Natural killer cell treated with Interleukin-12 subunit alpha and Interleukin-12 subunit beta and Interleukin-15 and Interleukin-18, amount 100 ng/mL, for 72 hours (primary cell): ENCODE measurements at regions not wholly inside any gene's neighbourhood (a gene's known extent, or its start where the extent isn't known, plus 50 kb on each side); places are given as distances from the start of the nearest gene placed in this dataset.

Experiments used
- ATAC-seq, 2 donors: fragments of 150-1000 bp; cut with Tn5 transposase in 1 of 2; sonication (Bioruptor Pico), chemical (Tn5 transposase) in 1 of 2; 2 replicates each; pipeline ENCODE4 v1.10.0; 2021
- DNase-seq: peaks from one replicate; pipeline ENCODE4 v3.0.0; 2022; ENCODE audit warnings: low spot score
- H3K27ac Mint-ChIP-seq, 2 donors: 1 replicate in 1 of 2; 2 replicates in 1 of 2; pipeline ENCODE4 v1.8.0; 2022; ENCODE audit warnings: mixed read lengths in 2 of 2, mild to moderate bottlenecking in 1 of 2, moderate library complexity in 1 of 2
- H3K27me3 Mint-ChIP-seq, 2 donors: 1 replicate in 1 of 2; 2 replicates in 1 of 2; pipeline ENCODE4 v1.8.0; 2022; ENCODE audit warnings: mixed read lengths in 2 of 2
- H3K36me3 Mint-ChIP-seq: one replicate; pipeline ENCODE4 v1.8.0; 2022; ENCODE audit warnings: mixed read lengths
- H3K4me1 Mint-ChIP-seq, 2 donors: 1 replicate in 1 of 2; 2 replicates in 1 of 2; pipeline ENCODE4 v1.8.0; 2022; ENCODE audit warnings: low read depth in 2 of 2, mixed read lengths in 2 of 2, mild to moderate bottlenecking in 1 of 2
- H3K4me3 Mint-ChIP-seq: one replicate; pipeline ENCODE4 v1.8.0; 2022; ENCODE audit warnings: mixed read lengths
- H3K9me3 Mint-ChIP-seq: 2 replicates; pipeline ENCODE4 v1.8.0; 2022; ENCODE audit warnings: mixed read lengths

DNA sequence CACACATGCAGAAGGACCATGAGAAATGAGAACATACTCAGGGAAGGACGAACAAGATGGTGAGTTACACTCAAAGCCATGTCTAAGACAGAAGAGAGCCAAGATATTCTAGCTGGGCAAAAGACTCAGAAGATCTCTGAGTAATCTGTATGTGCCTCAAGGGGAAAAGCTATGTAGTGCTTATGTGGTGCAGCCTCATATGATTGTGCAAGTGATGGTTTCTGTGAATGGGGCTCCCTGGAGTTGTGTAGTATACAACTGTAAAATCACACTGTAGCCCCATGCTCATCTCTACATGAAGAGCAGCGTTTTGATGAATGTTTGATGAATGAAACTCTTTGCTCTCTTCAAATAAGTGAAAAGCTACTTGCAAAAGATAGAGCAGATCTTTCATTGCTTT is 57.5 kb downstream of the OSR1 start:
- H3K9me3 Mint-ChIP-seq = no peaks in the 10 kb centered on the region
- no peak for ATAC-seq
- H3K4me1 Mint-ChIP-seq = no peaks in the 10 kb centered on the region
- H3K27me3 Mint-ChIP-seq = no peaks in the 10 kb centered on the region
- no peak overlapping the region for H3K27ac Mint-ChIP-seq
- no peak overlapping the region for H3K4me3 Mint-ChIP-seq
- H3K36me3 Mint-ChIP-seq = no peaks in the 10 kb centered on the region
- DNase-seq = no peak

DNA sequence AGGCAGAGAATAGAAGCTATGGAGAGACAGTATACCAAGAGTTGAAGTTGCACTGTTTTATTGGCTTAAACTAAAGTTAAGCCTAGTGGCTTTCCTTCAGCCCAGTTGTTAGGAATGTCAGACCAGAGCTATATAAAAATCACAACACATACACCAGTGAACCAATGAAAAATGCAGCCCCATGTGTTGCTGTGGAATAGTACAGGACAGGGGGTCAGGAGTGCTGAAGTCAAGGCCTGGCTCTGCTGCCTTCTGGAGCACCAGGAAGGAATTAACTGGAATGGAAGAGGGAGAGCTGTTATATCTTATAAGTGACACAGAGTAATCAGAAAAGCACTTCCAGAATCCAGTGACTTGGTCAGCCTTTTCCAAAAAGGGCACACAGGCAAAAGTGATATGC is 58.9 kb downstream of the OSR1 start:
- no peak for ATAC-seq
- Mint-ChIP-seq H3K9me3 (no peaks in the 10 kb centered on the region), H3K36me3 (no peaks in the 10 kb centered on the region), H3K27ac (no peak overlapping the region), H3K4me3 (no peak overlapping the region), H3K27me3 (no peaks in the 10 kb centered on the region), H3K4me1 (no peaks in the 10 kb centered on the region)
- no peak for DNase-seq

DNA sequence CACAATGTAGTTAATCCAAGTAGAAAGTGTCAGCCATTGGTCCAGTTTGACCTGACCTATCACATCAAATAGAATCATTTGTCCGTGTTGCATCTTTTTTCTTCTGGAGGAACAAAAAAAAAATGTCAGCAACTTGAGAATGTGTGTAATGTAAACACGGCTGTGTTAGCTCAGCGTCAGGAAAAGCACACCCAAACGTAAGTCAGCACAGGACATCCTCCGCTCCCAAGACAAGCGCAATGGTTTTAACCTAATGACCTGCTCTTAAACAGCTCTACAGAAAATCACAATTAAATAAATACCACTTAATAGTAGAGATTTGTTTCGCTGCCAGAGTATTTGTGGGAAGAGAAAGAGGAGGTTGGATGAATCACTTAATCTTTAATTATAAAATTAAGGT is 59.4 kb downstream of the OSR1 start:
- no peak overlapping the region for H3K27ac Mint-ChIP-seq
- DNase-seq = no peak
- no peaks in the 10 kb centered on the region for H3K4me1 Mint-ChIP-seq
- H3K9me3 Mint-ChIP-seq = no peaks in the 10 kb centered on the region
- H3K4me3 Mint-ChIP-seq = no peak overlapping the region
- no peaks in the 10 kb centered on the region for H3K27me3 Mint-ChIP-seq
- no peak for ATAC-seq
- H3K36me3 Mint-ChIP-seq = no peaks in the 10 kb centered on the region

DNA sequence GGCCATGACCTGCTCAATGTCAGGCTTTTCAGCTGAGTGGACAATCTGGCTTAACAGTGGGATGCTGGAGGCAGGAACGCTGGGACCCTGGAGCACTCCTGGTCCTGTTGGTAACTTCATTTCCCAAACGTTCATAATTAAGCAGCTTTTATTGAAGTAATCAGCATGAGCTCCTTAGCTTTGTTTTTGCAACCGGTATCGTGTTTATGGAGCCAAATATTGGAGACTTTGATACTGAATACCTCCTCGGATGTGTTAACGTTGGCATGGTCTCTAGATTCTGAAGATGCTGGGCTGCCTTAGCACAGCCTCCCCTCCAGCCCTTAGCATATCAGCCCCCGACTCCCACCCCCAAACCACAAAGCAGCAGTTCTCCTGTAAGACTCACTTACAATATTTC is 60.7 kb downstream of the OSR1 start:
- Mint-ChIP-seq H3K9me3 (no peaks in the 10 kb centered on the region), H3K36me3 (no peaks in the 10 kb centered on the region), H3K4me1 (no peaks in the 10 kb centered on the region), H3K27me3 (no peaks in the 10 kb centered on the region), H3K4me3 (no peak overlapping the region), H3K27ac (no peak overlapping the region)
- ATAC-seq (no peak), DNase-seq (no peak)

DNA sequence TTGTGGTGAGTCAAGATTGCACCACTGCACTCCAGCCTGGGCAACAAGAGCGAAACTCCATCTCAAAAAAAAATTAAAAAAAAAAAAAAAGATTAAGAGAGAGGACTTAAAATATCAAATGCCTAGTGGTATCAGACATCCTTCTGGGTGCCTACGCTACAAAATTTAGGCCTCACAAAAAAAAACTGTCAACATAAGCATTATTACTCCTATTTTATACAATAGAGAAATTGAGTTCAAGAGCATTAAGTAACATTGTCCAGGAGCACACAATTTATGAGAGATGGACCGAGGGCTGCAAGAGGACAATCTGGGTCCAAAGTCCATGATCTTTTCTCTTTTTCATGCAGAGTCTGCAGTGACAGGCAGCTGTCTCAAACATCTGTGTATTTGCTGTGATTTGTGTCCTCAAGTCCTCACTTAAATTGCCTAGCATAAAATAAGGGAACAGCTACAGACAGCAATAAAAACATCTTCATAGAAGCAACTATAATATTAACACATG is 62.4 kb downstream of the OSR1 start:
- no peak for ATAC-seq
- Mint-ChIP-seq H3K4me3 (no peak overlapping the region), H3K27ac (no peak overlapping the region), H3K36me3 (no peaks in the 10 kb centered on the region), H3K4me1 (no peaks in the 10 kb centered on the region), H3K27me3 (no peaks in the 10 kb centered on the region), H3K9me3 (no peaks in the 10 kb centered on the region)
- no peak for DNase-seq

DNA sequence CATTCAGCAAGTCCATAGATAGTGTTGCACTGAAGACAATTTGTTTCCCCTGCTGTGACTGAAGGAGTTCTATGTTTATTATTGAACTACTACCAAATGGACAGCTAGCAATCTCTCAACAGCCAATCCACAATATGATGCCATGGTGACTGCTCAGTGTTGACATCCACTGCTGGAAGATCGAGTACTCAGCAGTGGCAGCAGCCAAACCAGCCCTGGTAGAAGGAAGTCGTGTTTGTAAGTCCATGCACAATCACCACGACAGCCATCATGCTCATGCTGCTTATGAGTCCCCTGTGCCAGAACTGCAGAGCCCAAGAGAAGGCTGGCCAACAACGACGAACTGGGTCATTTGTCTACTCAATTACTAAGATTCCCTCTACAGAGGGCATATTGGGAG is 66.4 kb downstream of the OSR1 start:
- H3K4me3 Mint-ChIP-seq = no peak overlapping the region
- H3K36me3 Mint-ChIP-seq = no peaks in the 10 kb centered on the region
- no peaks in the 10 kb centered on the region for H3K4me1 Mint-ChIP-seq
- no peaks in the 10 kb centered on the region for H3K9me3 Mint-ChIP-seq
- H3K27me3 Mint-ChIP-seq = no peaks in the 10 kb centered on the region
- DNase-seq (no peak), ATAC-seq (no peak)
- H3K27ac Mint-ChIP-seq = no peak overlapping the region

DNA sequence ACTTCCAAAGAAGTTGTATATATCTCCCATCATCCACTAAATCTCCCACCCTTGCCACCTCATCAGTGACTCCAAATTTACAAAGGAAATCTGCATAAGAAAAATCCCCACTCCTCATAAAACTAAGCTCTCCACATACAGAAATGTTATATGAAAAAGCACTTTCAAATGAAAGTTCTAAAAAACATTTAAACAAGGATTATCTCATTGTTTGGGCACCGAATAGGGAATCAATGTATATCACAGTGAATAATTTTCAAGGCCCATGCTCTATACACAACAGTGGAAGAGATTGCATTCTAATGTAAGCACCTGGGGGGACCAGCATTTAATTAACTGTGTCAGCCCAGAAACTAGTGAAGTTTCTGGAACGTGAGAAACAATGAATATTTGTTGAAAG is 70.1 kb downstream of the OSR1 start:
- peaks cover 0 to 6% of the 10 kb centered on the region in 2 donors for H3K27me3 Mint-ChIP-seq
- no peak overlapping the region for H3K27ac Mint-ChIP-seq

DNA sequence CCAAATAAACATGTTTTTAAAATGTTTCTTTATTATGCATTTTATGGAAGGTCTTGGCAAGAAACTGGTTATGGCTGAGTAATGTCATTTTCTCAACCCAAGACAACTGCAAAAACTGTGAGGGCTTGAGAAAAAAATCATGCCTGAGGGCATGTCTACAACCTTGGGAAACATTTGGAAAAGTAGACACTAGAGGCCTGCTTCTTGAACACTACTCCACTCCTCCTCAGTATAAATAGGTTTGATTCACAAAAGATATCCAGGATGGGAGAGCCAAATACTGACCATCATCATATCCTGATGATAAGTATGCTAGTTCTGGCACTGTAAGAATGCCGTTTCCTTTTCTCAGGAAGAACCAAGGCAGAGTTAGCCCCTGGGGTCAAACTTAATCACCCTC is 71.1 kb downstream of the OSR1 start:
- DNase-seq (no peak), ATAC-seq (no peak)
- no peak overlapping the region for H3K4me3 Mint-ChIP-seq
- no peaks in the 10 kb centered on the region for H3K4me1 Mint-ChIP-seq
- peaks cover 4% of the 10 kb centered on the region for H3K36me3 Mint-ChIP-seq
- H3K27me3 Mint-ChIP-seq = peaks cover 0 to 6% of the 10 kb centered on the region in 2 donors
- H3K9me3 Mint-ChIP-seq = peaks cover 6% of the 10 kb centered on the region
- H3K27ac Mint-ChIP-seq = no peak overlapping the region

More for the DNA sequence above, 70.1 kb downstream of the OSR1 start:
- ATAC-seq (no peak), DNase-seq (no peak)
- Mint-ChIP-seq H3K4me1 (no peaks in the 10 kb centered on the region), H3K4me3 (no peak overlapping the region), H3K9me3 (peaks cover 6% of the 10 kb centered on the region), H3K36me3 (no peaks in the 10 kb centered on the region)

DNA sequence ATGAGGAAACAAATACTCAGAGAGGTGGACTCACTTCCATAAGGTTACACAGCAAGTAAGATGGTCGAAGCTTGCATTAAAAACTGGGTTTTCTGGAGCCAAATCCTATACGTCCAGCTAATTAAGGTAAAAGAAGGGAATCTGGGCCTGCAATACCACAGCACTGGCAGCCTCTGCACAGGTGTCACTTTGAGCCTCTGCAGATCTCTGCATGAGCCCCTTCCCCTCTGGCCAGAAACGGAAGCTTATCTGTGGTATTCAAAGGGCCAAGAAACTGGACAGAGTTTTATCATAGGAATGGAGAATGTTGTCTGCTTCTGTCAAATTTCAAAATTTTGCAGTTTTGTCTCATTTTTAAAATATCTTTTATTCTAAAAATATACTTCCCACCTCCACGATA is 76.1 kb downstream of the OSR1 start:
- no peaks in the 10 kb centered on the region for H3K4me1 Mint-ChIP-seq
- H3K27ac Mint-ChIP-seq = no peak overlapping the region
- peaks cover 0 to 6% of the 10 kb centered on the region in 2 donors for H3K27me3 Mint-ChIP-seq
- peaks cover 14% of the 10 kb centered on the region for H3K36me3 Mint-ChIP-seq
- DNase-seq (no peak), ATAC-seq (no peak)
- H3K9me3 Mint-ChIP-seq = peaks cover 12% of the 10 kb centered on the region
- no peak overlapping the region for H3K4me3 Mint-ChIP-seq

DNA sequence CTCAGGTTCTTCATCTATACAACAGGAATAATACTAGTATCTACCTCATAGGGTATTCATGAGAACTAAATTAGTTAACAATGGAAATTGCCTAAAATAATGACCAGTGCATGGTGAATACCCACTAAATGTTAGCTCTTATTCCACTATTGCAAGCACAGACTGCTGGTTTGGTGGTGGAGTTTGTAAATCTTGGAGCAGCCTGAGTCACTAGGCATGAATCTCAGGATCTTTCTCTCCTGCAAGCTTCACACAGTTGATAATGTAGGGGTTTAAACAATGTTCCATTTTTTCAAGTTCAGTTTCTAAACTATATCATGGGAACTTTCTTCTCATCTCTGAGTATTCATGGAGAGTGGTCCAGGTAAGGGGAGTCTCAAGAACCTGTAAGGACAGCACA is 84.0 kb downstream of the OSR1 start:
- no peaks in the 10 kb centered on the region for H3K4me1 Mint-ChIP-seq
- H3K4me3 Mint-ChIP-seq = no peak overlapping the region
- ATAC-seq (no peak), DNase-seq (no peak)
- H3K9me3 Mint-ChIP-seq = peaks cover 2% of the 10 kb centered on the region
- no peaks in the 10 kb centered on the region for H3K36me3 Mint-ChIP-seq
- H3K27me3 Mint-ChIP-seq = no peaks in the 10 kb centered on the region
- no peak overlapping the region for H3K27ac Mint-ChIP-seq

DNA sequence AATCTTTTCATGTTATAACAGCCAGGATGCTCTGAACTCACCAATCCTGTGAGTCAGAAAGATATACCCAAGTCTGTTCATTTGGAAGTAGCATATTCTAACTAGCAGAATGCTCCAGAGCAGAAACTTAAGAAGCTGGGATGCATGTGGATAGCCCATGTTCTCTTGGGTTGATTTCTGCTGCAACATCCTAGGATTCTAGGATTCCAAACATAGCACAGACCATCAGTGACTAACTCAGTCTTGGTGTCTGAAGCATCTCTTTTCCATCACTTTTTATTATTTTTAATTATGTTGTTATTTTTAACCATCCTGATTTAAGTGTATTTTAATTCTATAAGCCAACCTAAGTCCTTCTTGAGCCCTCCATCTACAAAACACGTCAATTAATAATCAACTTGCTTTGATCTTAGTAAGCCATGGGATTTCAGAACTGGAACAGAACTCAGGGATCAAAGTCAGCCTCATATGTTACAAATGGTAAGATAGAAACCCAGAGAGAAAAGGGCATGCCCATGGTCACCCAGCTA is 85.4 kb downstream of the OSR1 start:
- Mint-ChIP-seq H3K36me3 (no peaks in the 10 kb centered on the region), H3K4me1 (no peaks in the 10 kb centered on the region), H3K9me3 (peaks cover 5% of the 10 kb centered on the region), H3K27ac (no peak overlapping the region), H3K27me3 (no peaks in the 10 kb centered on the region), H3K4me3 (no peak overlapping the region)
- DNase-seq = no peak
- ATAC-seq = no peak

DNA sequence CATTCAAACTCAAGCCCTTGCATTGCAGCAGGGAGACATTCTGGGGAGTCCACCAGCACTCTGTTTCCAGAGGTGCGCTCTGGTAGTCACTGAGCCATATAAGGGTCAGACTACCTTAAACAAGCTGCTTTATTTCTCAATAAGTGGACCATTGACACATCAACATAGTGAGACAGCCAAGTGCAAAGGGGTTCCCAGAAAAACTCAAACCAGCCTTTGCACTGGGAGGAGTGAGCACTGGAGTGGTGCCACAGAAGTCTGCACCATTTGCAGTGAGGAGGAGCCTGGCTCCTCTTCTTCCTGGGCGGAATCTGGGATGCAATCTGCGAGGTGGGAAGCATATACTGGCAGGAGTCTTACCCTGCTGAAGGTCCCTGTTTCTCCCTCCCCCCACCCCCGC is 86.4 kb downstream of the OSR1 start:
- no peaks in the 10 kb centered on the region for H3K4me1 Mint-ChIP-seq
- ATAC-seq = no peak

DNA sequence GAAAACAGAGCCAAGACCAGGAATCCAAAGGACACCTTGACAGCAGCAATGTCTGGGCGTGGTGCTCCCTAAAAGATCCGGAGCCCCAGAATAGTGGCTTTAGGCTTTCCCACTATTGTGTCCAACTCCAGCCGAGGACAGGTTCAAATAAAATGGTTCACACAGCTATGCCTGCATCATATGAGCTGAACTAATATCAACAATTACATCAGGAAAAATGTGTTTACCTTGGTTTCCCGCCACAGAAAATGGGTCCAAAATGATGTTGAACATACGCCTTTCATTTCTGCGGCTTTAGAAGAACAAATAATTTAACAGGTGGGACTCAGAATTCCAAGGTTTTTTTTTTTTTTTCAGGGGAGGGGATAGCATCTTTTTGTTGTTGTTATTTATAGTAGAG is 93.6 kb downstream of the OSR1 start:
- no peaks in the 10 kb centered on the region for H3K27me3 Mint-ChIP-seq
- DNase-seq (no peak), ATAC-seq (no peak)
- peaks cover 5% of the 10 kb centered on the region for H3K9me3 Mint-ChIP-seq
- H3K27ac Mint-ChIP-seq = no peak overlapping the region
- no peaks in the 10 kb centered on the region for H3K36me3 Mint-ChIP-seq
- no peak overlapping the region for H3K4me3 Mint-ChIP-seq
- H3K4me1 Mint-ChIP-seq = no peaks in the 10 kb centered on the region

More for the DNA sequence above, 86.4 kb downstream of the OSR1 start:
- Mint-ChIP-seq H3K27ac (no peak overlapping the region), H3K36me3 (no peaks in the 10 kb centered on the region), H3K9me3 (peaks cover 5% of the 10 kb centered on the region), H3K27me3 (no peaks in the 10 kb centered on the region), H3K4me3 (no peak overlapping the region)
- DNase-seq = no peak

DNA sequence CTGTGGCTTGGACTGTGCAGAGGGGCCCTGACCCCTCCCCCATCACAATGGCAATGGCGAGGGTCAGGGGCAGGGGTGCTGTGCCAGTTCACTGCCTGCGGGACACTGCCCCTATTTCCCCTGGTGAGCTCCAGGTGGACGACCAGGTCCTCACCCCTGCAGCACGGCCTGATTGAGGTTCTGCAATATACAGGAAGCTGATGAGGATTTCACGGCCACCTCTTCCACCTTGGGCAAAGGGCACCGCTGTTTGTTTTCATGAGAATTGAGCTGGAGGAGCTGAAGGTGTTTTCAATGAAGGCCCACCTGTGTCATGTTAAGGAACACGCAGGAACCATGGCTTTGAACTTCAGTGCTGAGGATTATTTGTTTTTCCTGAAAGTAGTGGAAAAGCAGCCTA is 96.3 kb downstream of the OSR1 start:
- Mint-ChIP-seq H3K9me3 (peaks cover 3% of the 10 kb centered on the region), H3K4me1 (no peaks in the 10 kb centered on the region), H3K4me3 (no peak overlapping the region), H3K36me3 (no peaks in the 10 kb centered on the region), H3K27me3 (no peaks in the 10 kb centered on the region), H3K27ac (no peak overlapping the region)
- ATAC-seq = peak in 1 of 2 donors; percentile 31
- no peak for DNase-seq

DNA sequence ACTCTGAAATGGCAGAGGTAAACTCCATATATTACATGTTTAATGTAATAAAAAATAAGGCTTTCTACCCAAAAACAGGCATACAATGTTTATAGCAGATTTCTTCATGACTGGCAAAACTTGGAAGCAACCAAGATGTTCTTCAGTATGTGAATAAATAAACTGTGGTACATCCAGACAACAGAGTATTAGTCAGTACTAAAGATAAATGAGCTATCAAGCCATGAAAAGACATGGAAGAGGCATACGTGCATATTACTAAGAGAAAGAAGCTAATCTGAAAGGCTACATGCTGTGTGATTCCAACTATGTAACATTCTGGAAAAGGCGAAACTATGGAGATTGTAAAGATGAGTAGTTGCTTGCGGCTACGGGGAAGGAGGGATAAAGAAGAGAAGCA is 97.4 kb downstream of the OSR1 start:
- H3K36me3 Mint-ChIP-seq = no peaks in the 10 kb centered on the region
- DNase-seq = no peak
- peaks cover 6% of the 10 kb centered on the region for H3K9me3 Mint-ChIP-seq
- no peaks in the 10 kb centered on the region for H3K4me1 Mint-ChIP-seq
- no peaks in the 10 kb centered on the region for H3K27me3 Mint-ChIP-seq
- no peak overlapping the region for H3K4me3 Mint-ChIP-seq
- ATAC-seq = no peak
- H3K27ac Mint-ChIP-seq = no peak overlapping the region
